GM23338 (cell line): ENCODE measurements at regions not wholly inside any gene's neighbourhood (a gene's known extent, or its start where the extent isn't known, plus 50 kb on each side); places are given as distances from the start of the nearest gene placed in this dataset.

Experiments used
- ATAC-seq: fragments of 200-7000 bp; cut with Tn5 transposase; 3 replicates; pipeline ENCODE4 v1.9.1; 2020
- DNase-seq: peaks from one replicate; pipeline ENCODE4 v3.0.0-alpha.2; 2015; ENCODE audit warnings: low spot score
- H2AFZ ChIP-seq: fragments of 200-600 bp; sonication (generic); 2 replicates; pipeline ENCODE4 v1.8.0; 2016; ENCODE audit warnings: antibody characterized with exemption, mild to moderate bottlenecking, moderate library complexity
- H3F3A ChIP-seq: fragments of 200-600 bp; sonication (generic); replicated peaks from 2 replicates; pipeline ENCODE4 v1.8.0; 2017; ENCODE audit warnings: antibody characterized with exemption, mixed run types, low read depth
- H3K27ac ChIP-seq: fragments of 200-600 bp; sonication (generic); 2 replicates; pipeline ENCODE4 v1.6.1; 2016; ENCODE audit warnings: low read depth
- H3K27me3 ChIP-seq: fragments of 200-600 bp; sonication (generic); 2 replicates; pipeline ENCODE4 v1.8.0; 2016; ENCODE audit warnings: mild to moderate bottlenecking, mixed run types, moderate library complexity; ENCODE audit not compliant: insufficient read depth
- H3K36me3 ChIP-seq: fragments of 200-600 bp; sonication (generic); 2 replicates; pipeline ENCODE4 v1.8.0; 2016; ENCODE audit warnings: mild to moderate bottlenecking; ENCODE audit not compliant: insufficient read depth
- H3K4me1 ChIP-seq: fragments of 200-600 bp; sonication (generic); 2 replicates; pipeline ENCODE4 v1.8.0; 2016; ENCODE audit warnings: mild to moderate bottlenecking, moderate library complexity; ENCODE audit not compliant: insufficient read depth
- H3K4me2 ChIP-seq: fragments of 200-600 bp; sonication (generic); 2 replicates; pipeline ENCODE4 v1.7.1; 2017; ENCODE audit warnings: mixed run types
- H3K4me3 ChIP-seq: fragments of 200-600 bp; sonication (generic); 2 replicates; pipeline ENCODE4 v1.6.1; 2016; ENCODE audit warnings: mixed run types
- H3K79me2 ChIP-seq: fragments of 200-600 bp; sonication (generic); replicated peaks from 2 replicates; pipeline ENCODE4 v1.8.0; 2017; ENCODE audit warnings: mild to moderate bottlenecking; ENCODE audit not compliant: insufficient read depth
- H3K9me2 ChIP-seq: fragments of 200-600 bp; sonication (generic); 2 replicates; pipeline ENCODE4 v1.8.0; 2017; ENCODE audit not compliant: insufficient read depth
- H4K20me1 ChIP-seq: fragments of 200-600 bp; sonication (generic); replicated peaks from 2 replicates; pipeline ENCODE4 v1.8.0; 2017; ENCODE audit warnings: mild to moderate bottlenecking; ENCODE audit not compliant: insufficient read depth
- H3K27ac Mint-ChIP-seq: 2 replicates; pipeline ENCODE4 v1.8.0; 2020; ENCODE audit warnings: inconsistent platforms, mild to moderate bottlenecking, moderate library complexity, mixed read lengths
- H3K27me3 Mint-ChIP-seq: 3 replicates; pipeline ENCODE4 v1.8.0; 2022; ENCODE audit warnings: low read depth, mild to moderate bottlenecking, moderate library complexity, mixed read lengths, inconsistent platforms; ENCODE audit not compliant: insufficient read depth, poor library complexity
- H3K36me3 Mint-ChIP-seq: 3 replicates; pipeline ENCODE4 v1.8.0; 2021; ENCODE audit warnings: low read depth, mild to moderate bottlenecking, inconsistent platforms, moderate library complexity, mixed read lengths
- H3K4me1 Mint-ChIP-seq: 3 replicates; pipeline ENCODE4 v1.8.0; 2020; ENCODE audit warnings: mild to moderate bottlenecking, inconsistent platforms, mixed read lengths
- H3K4me3 Mint-ChIP-seq: 3 replicates; pipeline ENCODE4 v1.8.0; 2021; ENCODE audit warnings: moderate library complexity, mild to moderate bottlenecking, inconsistent platforms, mixed read lengths
- H3K9me3 Mint-ChIP-seq: 3 replicates; pipeline ENCODE4 v1.8.0; 2020; ENCODE audit warnings: moderate library complexity, mild to moderate bottlenecking, inconsistent platforms, mixed read lengths
- CREB1 ChIP-seq: fragments of 250-450 bp; sonication (Bioruptor Pico); IDR thresholded peaks from 2 replicates; pipeline ENCODE4 v1.5.0; 2020; ENCODE audit warnings: low read depth, mild to moderate bottlenecking, moderate library complexity
- CTCF ChIP-seq, 2 experiments: fragments of 200-600 bp in 1 of 2; sonication (generic) in 1 of 2; conservative IDR thresholded peaks; 2 replicates each; pipeline versions ENCODE4 v1.5.1 to v1.6.1; 2016 to 2017; ENCODE audit warnings: antibody characterized with exemption in 2 of 2, low read depth in 2 of 2, mild to moderate bottlenecking in 2 of 2, moderate library complexity in 1 of 2
- ETS1 ChIP-seq: IDR thresholded peaks from 2 replicates; pipeline ENCODE4 v1.6.1; 2016; ENCODE audit warnings: antibody characterized with exemption
- EZH2 ChIP-seq: fragments of 200-600 bp; sonication (generic); IDR thresholded peaks from one replicate; pipeline ENCODE4 v1.8.0; 2017; ENCODE audit warnings: antibody characterized with exemption, mild to moderate bottlenecking, low read depth; ENCODE audit not compliant: unreplicated experiment
- EZH2phosphoT487 ChIP-seq: fragments of 200-600 bp; sonication (generic); IDR thresholded peaks from one replicate; pipeline ENCODE4 v1.8.1; 2018; ENCODE audit warnings: antibody characterized with exemption; ENCODE audit not compliant: unreplicated experiment
- JUNB ChIP-seq: IDR thresholded peaks from one replicate; pipeline ENCODE4 v1.6.1; 2016; ENCODE audit warnings: antibody characterized with exemption; ENCODE audit not compliant: unreplicated experiment
- NANOG ChIP-seq: IDR thresholded peaks from 2 replicates; pipeline ENCODE4 v1.6.1; 2016; ENCODE audit warnings: antibody characterized with exemption, borderline replicate concordance
- POLR2AphosphoS5 ChIP-seq: IDR thresholded peaks from 2 replicates; pipeline ENCODE4 v1.6.1; 2016; ENCODE audit warnings: antibody characterized with exemption, low read depth
- REST ChIP-seq: IDR thresholded peaks from one replicate; pipeline ENCODE4 v1.6.1; 2018; ENCODE audit warnings: antibody characterized with exemption; ENCODE audit not compliant: unreplicated experiment
- STAT1 ChIP-seq: IDR thresholded peaks from one replicate; pipeline ENCODE4 v1.6.1; 2016; ENCODE audit warnings: antibody characterized with exemption; ENCODE audit not compliant: unreplicated experiment
- ZNF114 ChIP-seq: fragments of 250-450 bp; sonication (Bioruptor Pico); IDR thresholded peaks from 2 replicates; pipeline ENCODE4 v1.5.0; 2020; ENCODE audit warnings: mild to moderate bottlenecking, moderate library complexity
- ZNF331 ChIP-seq: fragments of 250-450 bp; sonication (Bioruptor Pico); IDR thresholded peaks from 2 replicates; pipeline ENCODE4 v1.5.0; 2020; ENCODE audit warnings: low read depth, mild to moderate bottlenecking, moderate library complexity
- ZNF462 ChIP-seq: fragments of 250-450 bp; sonication (Bioruptor Pico); IDR thresholded peaks from 2 replicates; pipeline ENCODE4 v1.5.0; 2020; ENCODE audit warnings: mild to moderate bottlenecking, moderate library complexity

- Histone ChIP-seq H3K4me1 (peaks cover 14% of the 10 kb centered on the region), H2AFZ (no peak overlapping the region), H3K79me2 (no peaks in the 10 kb centered on the region), H3K4me3 (no peak overlapping the region), H3K27ac (no peak overlapping the region), H3K9me2 (no peaks in the 10 kb centered on the region), H3K4me2 (no peak overlapping the region), H3F3A (no peaks in the 10 kb centered on the region), H4K20me1 (no peaks in the 10 kb centered on the region), H3K36me3 (no peaks in the 10 kb centered on the region), H3K27me3 (no peaks in the 10 kb centered on the region)
- no peaks in the 10 kb centered on the region for H3K9me3 Mint-ChIP-seq
- H3K27me3 Mint-ChIP-seq, result peaks cover 2% of the 10 kb centered on the region
- no peak overlapping the region for H3K27ac Mint-ChIP-seq
- no peak overlapping the region for H3K4me3 Mint-ChIP-seq
- no peak for ATAC-seq
- H3K4me1 Mint-ChIP-seq, result peaks cover 30% of the 10 kb centered on the region
- no peak for DNase-seq
- TF ChIP-seq EZH2phosphoT487 (no peak), JUNB (no peak), NANOG (no peak), ZNF331 (no peak), STAT1 (no peak), ZNF114 (CRISPR knock-in tag) (no peak), CTCF (conservative IDR thresholded peaks at IDR 0.05; ENCODE audit: low read depth in 2 of 2) (no peak), CREB1 (CRISPR knock-in tag) (no peak), EZH2 (no peak), ETS1 (no peak), POLR2AphosphoS5 (no peak), ZNF462 (no peak), REST (no peak)
- H3K36me3 Mint-ChIP-seq, result no peaks in the 10 kb centered on the region
These were observed 110.2 kb downstream of the SEM1 start for GRCh38 chr7:96599288-96599936.
